Mesendoderm (in vitro differentiated cells): ENCODE measurements at regions not wholly inside any gene's neighbourhood (a gene's known extent, or its start where the extent isn't known, plus 50 kb on each side); places are given as distances from the start of the nearest gene placed in this dataset.
"Not testable (repeated sequence)": the region's sequence is repeated elsewhere in the genome, so short reads cannot be mapped to it uniquely, and the experiment has no call there.

Experiments
- DNase-seq: peaks from one replicate; pipeline ENCODE4 v3.0.0; 2013
- H2AK5ac ChIP-seq: 2 replicates; pipeline ENCODE4 v1.6.1; 2013; ENCODE audit warnings: low read length, inconsistent platforms
- H2BK120ac ChIP-seq: 2 replicates; pipeline ENCODE4 v1.6.1; 2013; ENCODE audit warnings: low read depth, mild to moderate bottlenecking, low read length, moderate library complexity, mixed read lengths
- H2BK15ac ChIP-seq: replicated peaks from 2 replicates; pipeline ENCODE4 v1.6.1; 2013; ENCODE audit warnings: low read depth, mild to moderate bottlenecking, moderate library complexity
- H2BK5ac ChIP-seq: 2 replicates; pipeline ENCODE4 v1.6.1; 2013; ENCODE audit warnings: low read length, inconsistent platforms
- H3K18ac ChIP-seq: 2 replicates; pipeline ENCODE4 v1.6.1; 2013; ENCODE audit warnings: mild to moderate bottlenecking, low read length, mixed read lengths
- H3K23ac ChIP-seq: one replicate; pipeline ENCODE4 v1.6.1; 2013; ENCODE audit warnings: low read length
- H3K27ac ChIP-seq: 2 replicates; pipeline ENCODE4 v1.5.1; 2013; ENCODE audit warnings: low read depth, mild to moderate bottlenecking, inconsistent platforms, low read length, moderate library complexity
- H3K27me3 ChIP-seq: 2 replicates; pipeline ENCODE4 v1.6.1; 2013; ENCODE audit warnings: low read length, control low read depth, mild to moderate bottlenecking, inconsistent platforms; ENCODE audit not compliant: insufficient read depth, poor library complexity
- H3K36me3 ChIP-seq: 2 replicates; pipeline ENCODE4 v1.6.1; 2013; ENCODE audit warnings: low read length, inconsistent platforms; ENCODE audit not compliant: control insufficient read depth, insufficient read depth
- H3K4ac ChIP-seq: one replicate; pipeline ENCODE4 v1.6.1; 2013; ENCODE audit warnings: low read depth, mild to moderate bottlenecking, low read length, moderate library complexity
- H3K4me1 ChIP-seq: 2 replicates; pipeline ENCODE4 v1.6.1; 2013; ENCODE audit warnings: low read depth, low read length, inconsistent platforms; ENCODE audit not compliant: control insufficient read depth
- H3K4me2 ChIP-seq: 2 replicates; pipeline ENCODE4 v1.6.1; 2013; ENCODE audit warnings: low read length
- H3K4me3 ChIP-seq: 2 replicates; pipeline ENCODE4 v1.5.1; 2013; ENCODE audit warnings: mild to moderate bottlenecking, low read length
- H3K56ac ChIP-seq: one replicate; pipeline ENCODE4 v1.6.1; 2013; ENCODE audit warnings: low read length
- H3K79me1 ChIP-seq: 2 replicates; pipeline ENCODE4 v1.6.1; 2013; ENCODE audit warnings: low read length, inconsistent platforms
- H3K79me2 ChIP-seq: 2 replicates; pipeline ENCODE4 v1.6.1; 2013; ENCODE audit warnings: mild to moderate bottlenecking, low read length; ENCODE audit not compliant: control insufficient read depth, insufficient read depth
- H3K9ac ChIP-seq: 2 replicates; pipeline ENCODE4 v1.6.1; 2013; ENCODE audit warnings: low read length, inconsistent platforms
- H4K5ac ChIP-seq: one replicate; pipeline ENCODE4 v1.6.1; 2013; ENCODE audit warnings: low read length
- H4K8ac ChIP-seq: one replicate; pipeline ENCODE4 v1.6.1; 2013; ENCODE audit warnings: low read depth, mild to moderate bottlenecking, control low read depth, low read length, moderate library complexity
- WGBS: extraction: QIAGEN DNeasy Blood & Tissue Kit; methylation state at CpG from one replicate; pipeline ENCODE4 v1.1.7; 2013; ENCODE audit warnings: low lambda C conversion rate, missing lambda C conversion rate; ENCODE audit not compliant: insufficient coverage; ENCODE audit errors: extremely low coverage; 5-methylcytosine and 5-hydroxymethylcytosine counted together

GRCh38 chr9:7560669-7561305 lies 238.8 kb downstream of the DMAC1 start:
- H3K27me3 ChIP-seq, result no peaks in the 10 kb centered on the region

GRCh38 chr9:7554699-7555098 lies 244.9 kb downstream of the DMAC1 start:
- no peak overlapping the region for H2BK5ac ChIP-seq
- no peak overlapping the region for H3K4me3 ChIP-seq
- H2BK15ac ChIP-seq, result no peak overlapping the region
- H3K79me2 ChIP-seq, result no peaks in the 10 kb centered on the region
- no peaks in the 10 kb centered on the region for H3K4me1 ChIP-seq
- H2BK120ac ChIP-seq, result no peak overlapping the region
- no peak for DNase-seq
- no peak overlapping the region for H3K4ac ChIP-seq
- no peak overlapping the region for H4K5ac ChIP-seq
- no peak overlapping the region for H4K8ac ChIP-seq
- no peak overlapping the region for H2AK5ac ChIP-seq
- no peak overlapping the region for H3K56ac ChIP-seq
- no peak overlapping the region for H3K23ac ChIP-seq
- H3K79me1 ChIP-seq, result no peaks in the 10 kb centered on the region
- H3K9ac ChIP-seq, result no peak overlapping the region
- H3K18ac ChIP-seq, result no peak overlapping the region
- H3K27ac ChIP-seq, result no peak overlapping the region
- no peak overlapping the region for H3K4me2 ChIP-seq
- no CpG with 5 or more reads among the region's 2 CpGs for WGBS
- no peaks in the 10 kb centered on the region for H3K36me3 ChIP-seq
- no peaks in the 10 kb centered on the region for H3K27me3 ChIP-seq

More at GRCh38 chr9:7560669-7561305, 238.8 kb downstream of the DMAC1 start:
- Histone ChIP-seq H3K36me3 (no peaks in the 10 kb centered on the region), H3K4me1 (peaks cover 2% of the 10 kb centered on the region), H3K18ac (no peak overlapping the region), H3K79me1 (no peaks in the 10 kb centered on the region), H3K9ac (no peak overlapping the region), H3K4me3 (no peak overlapping the region), H2AK5ac (no peak overlapping the region), H2BK15ac (no peak overlapping the region), H2BK120ac (no peak overlapping the region), H4K5ac (no peak overlapping the region), H3K27ac (no peak overlapping the region), H3K56ac (no peak overlapping the region), H3K4ac (no peak overlapping the region), H3K79me2 (no peaks in the 10 kb centered on the region), H3K4me2 (no peak overlapping the region), H2BK5ac (no peak overlapping the region), H3K23ac (no peak overlapping the region), H4K8ac (no peak overlapping the region)
- DNase-seq, result peak; percentile 37
- WGBS, result no CpG with 5 or more reads among the region's 5 CpGs

GRCh38 chr9:7552706-7553105 lies 246.9 kb downstream of the DMAC1 start:
- not testable (repeated sequence) for H4K5ac ChIP-seq, H2BK5ac ChIP-seq, H2BK15ac ChIP-seq, H3K79me1 ChIP-seq, DNase-seq, H3K9ac ChIP-seq, H3K4ac ChIP-seq, H3K56ac ChIP-seq, H3K36me3 ChIP-seq, H3K4me3 ChIP-seq, H3K23ac ChIP-seq, H3K27ac ChIP-seq, H2AK5ac ChIP-seq, H4K8ac ChIP-seq, H3K4me1 ChIP-seq, H3K27me3 ChIP-seq, H2BK120ac ChIP-seq, H3K18ac ChIP-seq, H3K4me2 ChIP-seq, H3K79me2 ChIP-seq
- WGBS, result no CpG with 5 or more reads among the region's 1 CpG

GRCh38 chr9:7549249-7549648 lies 250.3 kb downstream of the DMAC1 start:
- H3K9ac ChIP-seq, result no peak overlapping the region
- H3K27ac ChIP-seq, result no peak overlapping the region
- no peak overlapping the region for H3K23ac ChIP-seq
- no peak overlapping the region for H4K8ac ChIP-seq
- H2BK5ac ChIP-seq, result no peak overlapping the region
- no peak overlapping the region for H2BK15ac ChIP-seq
- peak overlapping the region; percentile 43 for H3K18ac ChIP-seq
- H3K79me1 ChIP-seq, result no peaks in the 10 kb centered on the region
- H3K4me3 ChIP-seq, result no peak overlapping the region
- no peak overlapping the region for H4K5ac ChIP-seq
- H2BK120ac ChIP-seq, result no peak overlapping the region
- no CpG with 5 or more reads among the region's 3 CpGs for WGBS
- H3K56ac ChIP-seq, result peak overlapping the region; percentile 63
- no peaks in the 10 kb centered on the region for H3K36me3 ChIP-seq
- H2AK5ac ChIP-seq, result no peak overlapping the region
- DNase-seq, result peak; percentile 92
- no peak overlapping the region for H3K4ac ChIP-seq
- H3K4me1 ChIP-seq, result no peaks in the 10 kb centered on the region
- H3K4me2 ChIP-seq, result no peak overlapping the region
- H3K79me2 ChIP-seq, result no peaks in the 10 kb centered on the region
- no peaks in the 10 kb centered on the region for H3K27me3 ChIP-seq

GRCh38 chr9:7546261-7546660 lies 253.3 kb downstream of the DMAC1 start:
- H3K9ac ChIP-seq, result no peak overlapping the region
- no peak overlapping the region for H3K4me3 ChIP-seq
- no peak overlapping the region for H2BK15ac ChIP-seq
- H2BK120ac ChIP-seq, result no peak overlapping the region
- H3K79me2 ChIP-seq, result no peaks in the 10 kb centered on the region
- H4K5ac ChIP-seq, result no peak overlapping the region
- H3K4me2 ChIP-seq, result no peak overlapping the region
- H3K56ac ChIP-seq, result no peak overlapping the region
- no CpG with 5 or more reads among the region's 1 CpG for WGBS
- H3K36me3 ChIP-seq, result no peaks in the 10 kb centered on the region
- H3K27ac ChIP-seq, result no peak overlapping the region
- no peak overlapping the region for H4K8ac ChIP-seq
- no peak overlapping the region for H3K23ac ChIP-seq
- no peak overlapping the region for H2BK5ac ChIP-seq
- no peaks in the 10 kb centered on the region for H3K4me1 ChIP-seq
- H3K18ac ChIP-seq, result no peak overlapping the region
- DNase-seq, result no peak
- H3K27me3 ChIP-seq, result no peaks in the 10 kb centered on the region
- H3K4ac ChIP-seq, result no peak overlapping the region
- no peak overlapping the region for H2AK5ac ChIP-seq
- H3K79me1 ChIP-seq, result no peaks in the 10 kb centered on the region
